HEK293 (cell line): ENCODE measurements at regions not wholly inside any gene's neighbourhood (a gene's known extent, or its start where the extent isn't known, plus 50 kb on each side); places are given as distances from the start of the nearest gene placed in this dataset.

Source experiments
- CTCF ChIA-PET: fragments of 350-600 bp; formaldehyde crosslinking; extraction: SDS; loops from one replicate; lab custom pipeline; 2021; ENCODE audit warnings: antibody characterized with exemption; lab: Yijun Ruan, JAX
- POLR2A ChIA-PET: fragments of 300-600 bp; formaldehyde crosslinking; extraction: SDS; loops from one replicate; lab custom pipeline; 2020; ENCODE audit warnings: antibody characterized with exemption, inconsistent platforms; lab: Yijun Ruan, JAX
- H3K27ac ChIP-seq: fragments of 200-500 bp; sonication (Bioruptor generic); 2 replicates; pipeline ENCODE4 v1.5.1; 2014; ENCODE audit warnings: low read depth, low read length, control low read depth, inconsistent platforms; ENCODE audit errors: extremely low read depth
- H3K36me3 ChIP-seq, 2 experiments: fragments of 200-500 bp in 1 of 2; sonication (Bioruptor generic) in 1 of 2; 1 replicate in 1 of 2; 2 replicates in 1 of 2; pipeline ENCODE4 v1.5.1; 2014 to 2017; ENCODE audit warnings: inconsistent platforms in 2 of 2, low read length in 2 of 2; ENCODE audit not compliant: control insufficient read depth in 2 of 2, insufficient read depth in 1 of 2
- H3K4me1 ChIP-seq: fragments of 200-500 bp; sonication (Bioruptor generic); 2 replicates; pipeline ENCODE4 v1.5.1; 2014; ENCODE audit warnings: mild to moderate bottlenecking, low read length, inconsistent platforms; ENCODE audit not compliant: control insufficient read depth, insufficient read depth
- H3K4me3 ChIP-seq: 2 replicates; pipeline ENCODE4 v1.5.1; 2011; ENCODE audit warnings: low read depth, mild to moderate bottlenecking, control low read depth, low read length, moderate library complexity
- H3K9me3 ChIP-seq: fragments of 200-500 bp; sonication (Bioruptor generic); 2 replicates; pipeline ENCODE4 v1.5.1; 2014; ENCODE audit warnings: low read depth, low read length, inconsistent platforms; ENCODE audit not compliant: control insufficient read depth, insufficient read depth
- KLF7 ChIP-seq: fragments of 450-650 bp; formaldehyde crosslinking; IDR thresholded peaks from 2 replicates; pipeline ENCODE4 v1.5.1; 2016; ENCODE audit warnings: missing biosample characterization, missing genetic modification characterization, borderline replicate concordance
- OVOL3 ChIP-seq: fragments of 450-650 bp; formaldehyde crosslinking; IDR thresholded peaks from 2 replicates; pipeline ENCODE4 v1.5.1; 2016; ENCODE audit warnings: missing biosample characterization, missing genetic modification characterization
- PRDM1 ChIP-seq: fragments of 450-650 bp; formaldehyde crosslinking; IDR thresholded peaks from 2 replicates; pipeline ENCODE4; 2016; ENCODE audit warnings: missing biosample characterization, missing genetic modification characterization
- SCRT1 ChIP-seq: fragments of 450-650 bp; formaldehyde crosslinking; IDR thresholded peaks from 2 replicates; pipeline ENCODE4 v1.5.1; 2016; ENCODE audit warnings: missing biosample characterization, missing genetic modification characterization, borderline replicate concordance
- ZBTB17 ChIP-seq: fragments of 450-650 bp; formaldehyde crosslinking; IDR thresholded peaks from 2 replicates; pipeline ENCODE4 v1.5.1; 2016; ENCODE audit warnings: missing biosample characterization, missing genetic modification characterization
- ZFP3 ChIP-seq: fragments of 450-650 bp; formaldehyde crosslinking; IDR thresholded peaks from 2 replicates; pipeline ENCODE4 v1.5.1; 2016; ENCODE audit warnings: low read depth, missing biosample characterization, missing genetic modification characterization
- ZFP69B ChIP-seq: fragments of 450-650 bp; formaldehyde crosslinking; IDR thresholded peaks from 2 replicates; pipeline ENCODE4 v1.5.1; 2016; ENCODE audit warnings: missing biosample characterization, missing genetic modification characterization
- ZIC2 ChIP-seq: fragments of 450-650 bp; formaldehyde crosslinking; IDR thresholded peaks from 2 replicates; pipeline ENCODE4 v1.5.1; 2016; ENCODE audit warnings: missing biosample characterization, missing genetic modification characterization
- ZNF114 ChIP-seq: fragments of 450-650 bp; formaldehyde crosslinking; IDR thresholded peaks from 2 replicates; pipeline ENCODE4 v1.5.0; 2017; ENCODE audit warnings: missing biosample characterization, missing genetic modification characterization
- ZNF138 ChIP-seq: fragments of 450-650 bp; formaldehyde crosslinking; IDR thresholded peaks from 2 replicates; pipeline ENCODE4 v1.5.1; 2016; ENCODE audit warnings: missing biosample characterization, missing genetic modification characterization, borderline replicate concordance
- ZNF140 ChIP-seq: fragments of 450-650 bp; formaldehyde crosslinking; IDR thresholded peaks from 2 replicates; pipeline ENCODE4 v1.5.1; 2016; ENCODE audit warnings: missing biosample characterization, missing genetic modification characterization
- ZNF157 ChIP-seq: fragments of 450-650 bp; formaldehyde crosslinking; IDR thresholded peaks from 2 replicates; pipeline ENCODE4 v1.5.1; 2016; ENCODE audit warnings: missing biosample characterization, missing genetic modification characterization
- ZNF174 ChIP-seq: fragments of 450-650 bp; formaldehyde crosslinking; IDR thresholded peaks from 2 replicates; pipeline ENCODE4 v1.5.0; 2017; ENCODE audit warnings: missing biosample characterization, mild to moderate bottlenecking, missing genetic modification characterization
- ZNF23 ChIP-seq: fragments of 450-650 bp; formaldehyde crosslinking; IDR thresholded peaks from 2 replicates; pipeline ENCODE4 v1.5.1; 2016; ENCODE audit warnings: missing biosample characterization, missing genetic modification characterization, borderline replicate concordance
- ZNF311 ChIP-seq: fragments of 450-650 bp; formaldehyde crosslinking; IDR thresholded peaks from 2 replicates; pipeline ENCODE4 v1.5.1; 2017; ENCODE audit warnings: missing biosample characterization, missing genetic modification characterization, borderline replicate concordance
- ZNF354C ChIP-seq: fragments of 450-650 bp; formaldehyde crosslinking; IDR thresholded peaks from 2 replicates; pipeline ENCODE4 v1.5.1; 2016; ENCODE audit warnings: missing biosample characterization, missing genetic modification characterization, low read depth, borderline replicate concordance
- ZNF544 ChIP-seq: fragments of 450-650 bp; formaldehyde crosslinking; IDR thresholded peaks from 2 replicates; pipeline ENCODE4 v1.5.0; 2017; ENCODE audit warnings: missing biosample characterization, missing genetic modification characterization
- ZNF549 ChIP-seq: fragments of 450-650 bp; IDR thresholded peaks from 2 replicates; pipeline ENCODE4 v1.5.1; 2018; ENCODE audit warnings: missing biosample characterization, missing genetic modification characterization, mild to moderate bottlenecking, inconsistent platforms, moderate library complexity
- ZNF571 ChIP-seq: fragments of 450-650 bp; formaldehyde crosslinking; IDR thresholded peaks from 2 replicates; pipeline ENCODE4 v1.5.0; 2017; ENCODE audit warnings: missing biosample characterization, missing genetic modification characterization
- ZNF701 ChIP-seq: fragments of 450-650 bp; formaldehyde crosslinking; IDR thresholded peaks from 2 replicates; pipeline ENCODE4 v1.5.1; 2016; ENCODE audit warnings: missing biosample characterization, missing genetic modification characterization
- ZNF747 ChIP-seq: fragments of 450-650 bp; formaldehyde crosslinking; IDR thresholded peaks from 2 replicates; pipeline ENCODE4 v1.5.1; 2016; ENCODE audit warnings: missing biosample characterization, missing genetic modification characterization
- ZNF830 ChIP-seq: fragments of 450-650 bp; IDR thresholded peaks from 2 replicates; pipeline ENCODE4 v1.5.0; 2018; ENCODE audit warnings: missing biosample characterization, missing genetic modification characterization, low read depth, mild to moderate bottlenecking, moderate library complexity
- TF ChIP-seq, protein P1 (sequence below): fragments of 450-650 bp; formaldehyde crosslinking; IDR thresholded peaks from 2 replicates; pipeline ENCODE4 v1.5.0; 2017; ENCODE audit warnings: missing biosample characterization, missing genetic modification characterization, borderline replicate concordance
- TF ChIP-seq, protein P2 (sequence below): fragments of 450-650 bp; formaldehyde crosslinking; IDR thresholded peaks from 2 replicates; pipeline ENCODE4 v1.5.1; 2016; ENCODE audit warnings: missing biosample characterization, missing genetic modification characterization
- TF ChIP-seq, protein P3 (sequence below): fragments of 450-650 bp; formaldehyde crosslinking; IDR thresholded peaks from 2 replicates; pipeline ENCODE4 v1.5.1; 2016; ENCODE audit warnings: missing biosample characterization, missing genetic modification characterization

DNA sequence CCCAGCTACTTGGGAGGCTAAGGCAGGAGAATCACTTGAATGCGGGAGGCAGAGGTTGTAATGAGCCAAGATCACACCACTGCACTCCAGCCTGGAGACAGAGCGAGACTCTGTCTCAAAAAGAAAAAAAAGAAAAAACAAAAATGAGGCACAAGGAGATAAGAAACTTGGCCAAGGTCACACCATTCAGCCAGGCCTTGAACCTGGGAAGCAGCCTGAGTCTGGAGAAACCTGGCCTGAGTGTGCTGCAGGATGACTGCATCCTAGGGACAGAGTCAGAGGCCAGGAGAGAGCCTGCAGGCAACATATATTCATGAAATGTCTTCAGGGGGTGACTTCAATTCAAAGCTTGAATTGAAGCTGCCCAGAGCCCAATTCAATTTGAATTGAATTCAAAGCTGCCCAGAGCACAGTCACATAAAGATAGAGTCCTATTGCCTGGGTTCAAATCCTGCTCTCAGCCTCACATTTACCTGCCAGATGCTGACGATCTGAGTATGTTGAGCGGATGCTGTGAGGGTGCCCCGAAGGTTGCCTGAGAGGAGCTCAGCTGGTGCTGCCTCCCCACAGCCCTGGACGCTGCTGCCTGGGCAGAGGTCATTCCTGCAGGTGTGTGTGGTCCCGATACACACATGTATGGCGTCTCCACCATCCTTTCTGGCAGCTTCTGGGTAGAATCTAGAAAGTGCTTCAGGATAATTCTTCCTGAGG is 307.7 kb downstream of the AJAP1 start:
- Histone ChIP-seq H3K36me3 (no peaks in the 10 kb centered on the region), H3K9me3 (no peaks in the 10 kb centered on the region), H3K4me3 (no peak overlapping the region), H3K27ac (no peak overlapping the region), H3K4me1 (no peaks in the 10 kb centered on the region)
- ChIA-PET POLR2A (no interaction called here), CTCF (no interaction called here)
- TF ChIP-seq SCRT1 (tag by site-specific recombination) (no peak), ZNF114 (tag by site-specific recombination) (no peak), ZNF571 (tag by site-specific recombination) (no peak), ZNF174 (no peak), PRDM1 (tag by site-specific recombination) (no peak), ZFP3 (tag by site-specific recombination) (no peak), ZNF157 (tag by site-specific recombination) (no peak), ZNF544 (tag by site-specific recombination) (no peak), ZIC2 (no peak)
- TF ChIP-seq, protein P1, sequence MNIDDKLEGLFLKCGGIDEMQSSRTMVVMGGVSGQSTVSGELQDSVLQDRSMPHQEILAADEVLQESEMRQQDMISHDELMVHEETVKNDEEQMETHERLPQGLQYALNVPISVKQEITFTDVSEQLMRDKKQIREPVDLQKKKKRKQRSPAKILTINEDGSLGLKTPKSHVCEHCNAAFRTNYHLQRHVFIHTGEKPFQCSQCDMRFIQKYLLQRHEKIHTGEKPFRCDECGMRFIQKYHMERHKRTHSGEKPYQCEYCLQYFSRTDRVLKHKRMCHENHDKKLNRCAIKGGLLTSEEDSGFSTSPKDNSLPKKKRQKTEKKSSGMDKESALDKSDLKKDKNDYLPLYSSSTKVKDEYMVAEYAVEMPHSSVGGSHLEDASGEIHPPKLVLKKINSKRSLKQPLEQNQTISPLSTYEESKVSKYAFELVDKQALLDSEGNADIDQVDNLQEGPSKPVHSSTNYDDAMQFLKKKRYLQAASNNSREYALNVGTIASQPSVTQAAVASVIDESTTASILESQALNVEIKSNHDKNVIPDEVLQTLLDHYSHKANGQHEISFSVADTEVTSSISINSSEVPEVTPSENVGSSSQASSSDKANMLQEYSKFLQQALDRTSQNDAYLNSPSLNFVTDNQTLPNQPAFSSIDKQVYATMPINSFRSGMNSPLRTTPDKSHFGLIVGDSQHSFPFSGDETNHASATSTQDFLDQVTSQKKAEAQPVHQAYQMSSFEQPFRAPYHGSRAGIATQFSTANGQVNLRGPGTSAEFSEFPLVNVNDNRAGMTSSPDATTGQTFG (tag by site-specific recombination) = no peak
- TF ChIP-seq, all 188 proteins: peak for 0

DNA sequence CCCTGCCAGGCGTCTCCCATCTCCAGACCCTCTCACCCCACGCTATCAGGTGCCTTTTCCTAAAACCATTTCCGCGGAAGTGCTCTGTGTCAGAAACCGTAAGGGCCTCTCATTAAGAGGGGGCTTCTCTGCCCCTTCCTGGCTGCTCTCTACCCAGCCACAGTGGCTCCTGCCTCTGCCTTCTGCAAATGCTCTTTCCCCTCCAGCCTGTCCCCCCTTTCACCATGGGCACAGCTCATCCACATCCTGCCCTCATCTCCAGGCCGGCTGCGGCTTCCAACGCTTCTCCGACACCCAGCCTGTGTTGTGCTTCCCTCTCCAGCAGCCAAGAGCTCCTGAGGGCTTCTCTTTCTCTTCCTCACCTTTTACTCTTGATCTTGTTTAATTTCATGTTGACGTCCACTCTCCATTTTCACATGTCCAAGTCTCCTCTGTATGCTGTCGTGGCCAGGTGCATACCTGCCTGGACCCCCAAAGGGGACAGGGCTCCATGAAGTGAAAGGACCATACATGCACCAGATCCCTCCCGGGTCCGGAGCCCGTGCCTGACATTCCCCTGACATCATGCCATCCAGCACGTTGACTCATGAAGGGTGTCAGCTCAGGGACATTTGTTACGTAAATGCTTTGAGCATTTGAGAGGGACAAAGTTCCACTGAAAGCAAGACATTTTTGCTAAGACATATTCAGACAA is 306.5 kb downstream of the AJAP1 start:
- no peak for TF ChIP-seq ZNF830 (tag by site-specific recombination)
- TF ChIP-seq ZNF140 (tag by site-specific recombination) = no peak
- TF ChIP-seq ZNF747 (tag by site-specific recombination) = no peak
- TF ChIP-seq ZNF311 (tag by site-specific recombination) = no peak
- TF ChIP-seq ZNF701 (tag by site-specific recombination) = no peak
- no peak for TF ChIP-seq ZFP69B
- no peak for TF ChIP-seq OVOL3 (tag by site-specific recombination)
- no peak for TF ChIP-seq ZNF138 (tag by site-specific recombination)
- no peak for TF ChIP-seq ZFP3 (tag by site-specific recombination)
- no peak for TF ChIP-seq KLF7 (tag by site-specific recombination)
- TF ChIP-seq ZBTB17 (tag by site-specific recombination) = no peak
- TF ChIP-seq, protein P2, sequence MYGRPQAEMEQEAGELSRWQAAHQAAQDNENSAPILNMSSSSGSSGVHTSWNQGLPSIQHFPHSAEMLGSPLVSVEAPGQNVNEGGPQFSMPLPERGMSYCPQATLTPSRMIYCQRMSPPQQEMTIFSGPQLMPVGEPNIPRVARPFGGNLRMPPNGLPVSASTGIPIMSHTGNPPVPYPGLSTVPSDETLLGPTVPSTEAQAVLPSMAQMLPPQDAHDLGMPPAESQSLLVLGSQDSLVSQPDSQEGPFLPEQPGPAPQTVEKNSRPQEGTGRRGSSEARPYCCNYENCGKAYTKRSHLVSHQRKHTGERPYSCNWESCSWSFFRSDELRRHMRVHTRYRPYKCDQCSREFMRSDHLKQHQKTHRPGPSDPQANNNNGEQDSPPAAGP (tag by site-specific recombination) = no peak
- no peak for TF ChIP-seq ZNF354C (tag by site-specific recombination)
- TF ChIP-seq ZNF549 (tag by site-specific recombination) = no peak
- TF ChIP-seq, protein P3, sequence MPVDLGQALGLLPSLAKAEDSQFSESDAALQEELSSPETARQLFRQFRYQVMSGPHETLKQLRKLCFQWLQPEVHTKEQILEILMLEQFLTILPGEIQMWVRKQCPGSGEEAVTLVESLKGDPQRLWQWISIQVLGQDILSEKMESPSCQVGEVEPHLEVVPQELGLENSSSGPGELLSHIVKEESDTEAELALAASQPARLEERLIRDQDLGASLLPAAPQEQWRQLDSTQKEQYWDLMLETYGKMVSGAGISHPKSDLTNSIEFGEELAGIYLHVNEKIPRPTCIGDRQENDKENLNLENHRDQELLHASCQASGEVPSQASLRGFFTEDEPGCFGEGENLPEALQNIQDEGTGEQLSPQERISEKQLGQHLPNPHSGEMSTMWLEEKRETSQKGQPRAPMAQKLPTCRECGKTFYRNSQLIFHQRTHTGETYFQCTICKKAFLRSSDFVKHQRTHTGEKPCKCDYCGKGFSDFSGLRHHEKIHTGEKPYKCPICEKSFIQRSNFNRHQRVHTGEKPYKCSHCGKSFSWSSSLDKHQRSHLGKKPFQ (tag by site-specific recombination) = no peak
- no peak for TF ChIP-seq ZNF174
- TF ChIP-seq ZNF23 (tag by site-specific recombination) = no peak
- ChIA-PET POLR2A (no interaction called here), CTCF (no interaction called here)
- no peak overlapping the region for H3K27ac ChIP-seq
- no peaks in the 10 kb centered on the region for H3K36me3 ChIP-seq
- H3K4me1 ChIP-seq = no peaks in the 10 kb centered on the region
- H3K4me3 ChIP-seq = no peak overlapping the region
- H3K9me3 ChIP-seq = no peaks in the 10 kb centered on the region
